RWPE2 (cell line): ENCODE measurements at regions not wholly inside any gene's neighbourhood (a gene's known extent, or its start where the extent isn't known, plus 50 kb on each side); places are given as distances from the start of the nearest gene placed in this dataset.

Source experiments
- ATAC-seq: fragments of 200-7000 bp; cut with Tn5 transposase; 3 replicates; pipeline ENCODE4 v1.9.1; 2021; ENCODE audit warnings: low read depth
- DNase-seq: peaks from one replicate; pipeline ENCODE4 v3.0.0-alpha.2; 2020; ENCODE audit warnings: low spot score
- H3K27ac ChIP-seq: fragments of 450-650 bp; 2 replicates; pipeline ENCODE4 v1.5.1; 2017; ENCODE audit warnings: mild to moderate bottlenecking; ENCODE audit not compliant: poor library complexity, severe bottlenecking
- H3K27me3 ChIP-seq: fragments of 250-450 bp; sonication (Bioruptor Pico); 2 replicates; pipeline ENCODE4 v1.5.1; 2021; ENCODE audit warnings: mild to moderate bottlenecking, moderate library complexity; ENCODE audit not compliant: insufficient read depth, poor library complexity, severe bottlenecking
- H3K36me3 ChIP-seq: fragments of 250-450 bp; sonication (Bioruptor Pico); 2 replicates; pipeline ENCODE4 v1.5.1; 2020; ENCODE audit warnings: low read depth, mild to moderate bottlenecking, moderate library complexity
- H3K4me1 ChIP-seq: fragments of 250-450 bp; sonication (Bioruptor Pico); 2 replicates; pipeline ENCODE4 v1.5.1; 2021; ENCODE audit warnings: mild to moderate bottlenecking, moderate library complexity; ENCODE audit not compliant: insufficient read depth, poor library complexity, severe bottlenecking
- H3K4me3 ChIP-seq: fragments of 250-450 bp; sonication (Bioruptor Pico); 2 replicates; pipeline ENCODE4 v1.5.1; 2021; ENCODE audit warnings: mild to moderate bottlenecking, moderate library complexity; ENCODE audit not compliant: severe bottlenecking
- H3K9me3 ChIP-seq: fragments of 250-450 bp; sonication (Bioruptor Pico); 2 replicates; pipeline ENCODE4 v1.5.1; 2021; ENCODE audit warnings: mild to moderate bottlenecking, moderate library complexity; ENCODE audit not compliant: severe bottlenecking
- CTCF ChIP-seq: fragments of 450-650 bp; IDR thresholded peaks from one replicate; pipeline ENCODE4 v1.5.1; 2017; ENCODE audit warnings: mild to moderate bottlenecking, moderate library complexity; ENCODE audit not compliant: poor library complexity, severe bottlenecking

GRCh38 chr4:123980736-123981300 lies 584.2 kb downstream of the SPRY1 start:
- ATAC-seq = no peak
- peaks cover under 1% of the 10 kb centered on the region for H3K4me1 ChIP-seq
- H3K4me3 ChIP-seq = no peak overlapping the region
- H3K36me3 ChIP-seq = no peaks in the 10 kb centered on the region; the same call in 1 of the 2 replicates
- no peak for TF ChIP-seq CTCF
- H3K9me3 ChIP-seq = peaks cover 4% of the 10 kb centered on the region
- H3K27me3 ChIP-seq = no peaks in the 10 kb centered on the region
- H3K27ac ChIP-seq = no peak overlapping the region
- no peak for DNase-seq

GRCh38 chr4:123984886-123985285 lies 588.3 kb downstream of the SPRY1 start:
- peaks cover 14% of the 10 kb centered on the region for H3K4me1 ChIP-seq
- H3K9me3 ChIP-seq = no peaks in the 10 kb centered on the region
- H3K4me3 ChIP-seq = no peak overlapping the region
- no peaks in the 10 kb centered on the region for H3K27me3 ChIP-seq
- no peak for DNase-seq
- no peak for TF ChIP-seq CTCF
- ATAC-seq = no peak
- H3K36me3 ChIP-seq = no peaks in the 10 kb centered on the region
- H3K27ac ChIP-seq = no peak overlapping the region

- ATAC-seq (peak; percentile 93), DNase-seq (no peak)
- no peaks in the 10 kb centered on the region for H3K36me3 ChIP-seq
- H3K27me3 ChIP-seq = no peaks in the 10 kb centered on the region
- peaks cover 14% of the 10 kb centered on the region for H3K4me1 ChIP-seq
- no peak for TF ChIP-seq CTCF
- peak overlapping the region; percentile 86 for H3K27ac ChIP-seq
- no peaks in the 10 kb centered on the region for H3K9me3 ChIP-seq
- no peak overlapping the region for H3K4me3 ChIP-seq
Observed at GRCh38 chr4:123986268-123986798, 589.7 kb downstream of the SPRY1 start.

- no peak for ATAC-seq
- no peaks in the 10 kb centered on the region for H3K27me3 ChIP-seq
- H3K4me3 ChIP-seq = no peak overlapping the region
- DNase-seq = no peak
- H3K4me1 ChIP-seq = peaks cover 14% of the 10 kb centered on the region
- H3K36me3 ChIP-seq = no peaks in the 10 kb centered on the region
- no peaks in the 10 kb centered on the region for H3K9me3 ChIP-seq
- TF ChIP-seq CTCF = no peak
- peak overlapping the region; percentile 86 for H3K27ac ChIP-seq
Observed at GRCh38 chr4:123987408-123987807, 590.8 kb downstream of the SPRY1 start.

GRCh38 chr4:123990310-123990870 lies 593.8 kb downstream of the SPRY1 start:
- DNase-seq (no peak), ATAC-seq (no peak)
- H3K27ac ChIP-seq = no peak overlapping the region
- TF ChIP-seq CTCF = peak; percentile 23
- H3K9me3 ChIP-seq = peaks cover 2% of the 10 kb centered on the region
- H3K4me1 ChIP-seq = peaks cover 14% of the 10 kb centered on the region
- H3K27me3 ChIP-seq = no peaks in the 10 kb centered on the region
- H3K4me3 ChIP-seq = no peak overlapping the region
- no peaks in the 10 kb centered on the region for H3K36me3 ChIP-seq
